ENCODE measurements at regions not wholly inside any gene's neighbourhood (a gene's known extent, or its start where the extent isn't known, plus 50 kb on each side); places are given as distances from the start of the nearest gene placed in this dataset.
"Not testable (repeated sequence)": the region's sequence is repeated elsewhere in the genome, so short reads cannot be mapped to it uniquely, and the experiment has no call there.

GRCh38 chr4:169342906-169343564 lies 72.3 kb upstream of the SH3RF1 start:
- no peak for DNase-seq (ENCODE audit: missing footprints)
- ATAC-seq = no peak
- intact Hi-C loops (cut with DNase I) = no loop called here

GRCh38 chr4:169342159-169342860 lies 71.6 kb upstream of the SH3RF1 start:
- ATAC-seq = no peak
- DNase-seq (ENCODE audit: missing footprints) = no peak
- intact Hi-C loops (cut with DNase I) = no loop called here

GRCh38 chr4:169341490-169341889 lies 70.7 kb upstream of the SH3RF1 start:
- ATAC-seq (no peak), DNase-seq (ENCODE audit: missing footprints) (no peak)
- intact Hi-C loops (cut with DNase I) = no loop called here

- intact Hi-C loops (cut with DNase I) = no loop called here
- ATAC-seq (no peak), DNase-seq (ENCODE audit: missing footprints) (no peak)
Observed at GRCh38 chr4:169340834-169341233, 70.1 kb upstream of the SH3RF1 start.

- ATAC-seq (no peak), DNase-seq (ENCODE audit: missing footprints) (no peak)
- intact Hi-C loops (cut with DNase I) = no loop called here
Observed at GRCh38 chr4:169338241-169338640, 67.5 kb upstream of the SH3RF1 start.

GRCh38 chr4:169337510-169337909 lies 66.8 kb upstream of the SH3RF1 start:
- no peak for ATAC-seq
- DNase-seq (ENCODE audit: missing footprints) = no peak
- intact Hi-C loops (cut with DNase I) = no loop called here

GRCh38 chr4:169335331-169335730 lies 64.6 kb upstream of the SH3RF1 start:
- ATAC-seq (peak; percentile 16), DNase-seq (ENCODE audit: missing footprints) (no peak)
- intact Hi-C loops (cut with DNase I) = no loop called here

GRCh38 chr4:169334335-169334734 lies 63.6 kb upstream of the SH3RF1 start:
- ATAC-seq = no peak
- intact Hi-C loops (cut with DNase I) = no loop called here
- no peak for DNase-seq (ENCODE audit: missing footprints)

- DNase-seq (ENCODE audit: missing footprints) = no peak
- no peak for ATAC-seq
- intact Hi-C loops (cut with DNase I) = no loop called here
Observed at GRCh38 chr4:169333265-169333664, 62.5 kb upstream of the SH3RF1 start.

- DNase-seq (ENCODE audit: missing footprints) (no peak), ATAC-seq (no peak)
Observed at GRCh38 chr4:169332583-169332982, 61.8 kb upstream of the SH3RF1 start.

GRCh38 chr4:169330811-169331210 lies 60.1 kb upstream of the SH3RF1 start:
- ATAC-seq = no peak
- intact Hi-C loops (cut with DNase I) = no loop called here
- no peak for DNase-seq (ENCODE audit: missing footprints)

More at GRCh38 chr4:169332583-169332982, 61.8 kb upstream of the SH3RF1 start:
- intact Hi-C loops (cut with DNase I) = no loop called here

GRCh38 chr4:169330095-169330494 lies 59.3 kb upstream of the SH3RF1 start:
- intact Hi-C loops (cut with DNase I) = no loop called here
- no peak for ATAC-seq
- no peak for DNase-seq (ENCODE audit: missing footprints)

GRCh38 chr4:169327951-169328350 lies 57.2 kb upstream of the SH3RF1 start:
- no peak for ATAC-seq
- DNase-seq (ENCODE audit: missing footprints) = no peak
- intact Hi-C loops (cut with DNase I) = no loop called here

GRCh38 chr4:169323925-169324324 lies 53.2 kb upstream of the SH3RF1 start:
- ATAC-seq; intact Hi-C loops (cut with DNase I); DNase-seq (ENCODE audit: missing footprints): not testable (repeated sequence)

- intact Hi-C loops (cut with DNase I); ATAC-seq; DNase-seq (ENCODE audit: missing footprints): not testable (repeated sequence)
Observed at GRCh38 chr4:169322833-169323232, 52.1 kb upstream of the SH3RF1 start.
